DND-41 (cell line): ENCODE measurements at regions not wholly inside any gene's neighbourhood (a gene's known extent, or its start where the extent isn't known, plus 50 kb on each side); places are given as distances from the start of the nearest gene placed in this dataset.

Experiments used
- CTCF ChIP-seq: IDR thresholded peaks from 2 replicates; pipeline ENCODE4 v1.5.1; 2012; ENCODE audit warnings: borderline replicate concordance, low read length, moderate library complexity, mild to moderate bottlenecking; ENCODE audit not compliant: poor library complexity, severe bottlenecking; ENCODE audit errors: extremely low read depth
- EZH2 ChIP-seq: IDR thresholded peaks from 3 replicates; pipeline ENCODE4 v1.6.1; 2012; ENCODE audit warnings: borderline replicate concordance, low read depth, mild to moderate bottlenecking, moderate library complexity, low read length, inconsistent platforms; ENCODE audit not compliant: severe bottlenecking

GRCh38 chr11:110778343-110778742, 66.1 kb upstream of the ARHGAP20 start:
- TF ChIP-seq CTCF (no peak), EZH2 (no peak)
